ENCODE measurements at regions not wholly inside any gene's neighbourhood (a gene's known extent, or its start where the extent isn't known, plus 50 kb on each side); places are given as distances from the start of the nearest gene placed in this dataset.

DNA sequence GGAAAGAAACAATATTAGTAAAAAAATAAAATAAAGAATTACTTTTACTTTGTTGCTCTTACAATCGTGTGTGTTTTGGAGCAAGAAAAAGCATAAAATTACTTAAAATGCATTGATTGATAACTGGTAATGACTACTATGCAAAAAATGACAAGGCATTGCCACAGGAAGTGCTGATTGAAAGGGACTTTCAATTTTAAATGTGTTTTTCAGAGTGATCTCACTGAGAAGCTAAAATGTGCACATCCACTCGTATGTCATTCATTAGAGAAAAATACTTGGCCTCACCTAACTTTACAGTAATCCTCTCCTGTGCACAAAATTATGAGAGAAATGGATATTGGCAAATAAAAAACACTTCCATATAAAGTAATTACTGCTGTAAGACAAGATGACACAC lies 934.9 kb downstream of the SLITRK6 start:
- TF ChIP-seq, protein P1, sequence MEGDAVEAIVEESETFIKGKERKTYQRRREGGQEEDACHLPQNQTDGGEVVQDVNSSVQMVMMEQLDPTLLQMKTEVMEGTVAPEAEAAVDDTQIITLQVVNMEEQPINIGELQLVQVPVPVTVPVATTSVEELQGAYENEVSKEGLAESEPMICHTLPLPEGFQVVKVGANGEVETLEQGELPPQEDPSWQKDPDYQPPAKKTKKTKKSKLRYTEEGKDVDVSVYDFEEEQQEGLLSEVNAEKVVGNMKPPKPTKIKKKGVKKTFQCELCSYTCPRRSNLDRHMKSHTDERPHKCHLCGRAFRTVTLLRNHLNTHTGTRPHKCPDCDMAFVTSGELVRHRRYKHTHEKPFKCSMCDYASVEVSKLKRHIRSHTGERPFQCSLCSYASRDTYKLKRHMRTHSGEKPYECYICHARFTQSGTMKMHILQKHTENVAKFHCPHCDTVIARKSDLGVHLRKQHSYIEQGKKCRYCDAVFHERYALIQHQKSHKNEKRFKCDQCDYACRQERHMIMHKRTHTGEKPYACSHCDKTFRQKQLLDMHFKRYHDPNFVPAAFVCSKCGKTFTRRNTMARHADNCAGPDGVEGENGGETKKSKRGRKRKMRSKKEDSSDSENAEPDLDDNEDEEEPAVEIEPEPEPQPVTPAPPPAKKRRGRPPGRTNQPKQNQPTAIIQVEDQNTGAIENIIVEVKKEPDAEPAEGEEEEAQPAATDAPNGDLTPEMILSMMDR (IDR thresholded peaks at IDR 0.05; ENCODE audit: insufficient read depth, low read length), result no peak
- no peak for TF ChIP-seq SPI1 (IDR thresholded peaks at IDR 0.05; ENCODE audit: borderline replicate concordance, low read depth)
- TF ChIP-seq GABPA (IDR thresholded peaks at IDR 0.05; ENCODE audit: low read depth), result no peak
